K562 (cell line): ENCODE measurements at regions not wholly inside any gene's neighbourhood (a gene's known extent, or its start where the extent isn't known, plus 50 kb on each side); places are given as distances from the start of the nearest gene placed in this dataset.

Experiments
- ATAC-seq: fragments of 200-7000 bp; cut with Tn5 transposase; 3 replicates; pipeline ENCODE4 v1.9.1; 2020; ENCODE audit warnings: moderate library complexity
- BruUV-seq: library from RNA; stranded (reverse); fragments of 400-500 nt; replicated peaks from 2 replicates; lab custom pipeline; 2021; lab: Mats Ljungman, UMichigan
- CTCF ChIA-PET: fragments of 300-600 bp; formaldehyde crosslinking; extraction: SDS; loops from one replicate; lab custom pipeline; 2021; ENCODE audit warnings: low intra/inter-chr PET ratio; lab: Yijun Ruan, JAX
- POLR2A ChIA-PET: fragments of 300-600, 350-650 bp; sonication (Branson Sonifier 250); formaldehyde crosslinking; extraction: SDS; loops from one replicate; lab custom pipeline; 2021; ENCODE audit warnings: antibody characterized with exemption, inconsistent platforms; lab: Yijun Ruan, JAX
- DNase-seq, 4 experiments: peaks; one replicate each; pipeline versions ENCODE4 v3.0.0 to v3.0.0-alpha.2; 2011 to 2018; ENCODE audit warnings: low spot score in 3 of 4, mixed read lengths in 3 of 4; ENCODE audit errors: extremely low read depth in 1 of 4
- FAIRE-seq: peaks from 2 replicates; lab custom pipeline; 2011; peaks lifted over from hg19 to GRCh38; lab: Jason Lieb, UNC
- H2AFZ ChIP-seq: 2 replicates; pipeline ENCODE4 v1.6.0; 2011; ENCODE audit warnings: low read depth, low read length, control low read depth, inconsistent platforms
- H3K27ac ChIP-seq: fragments of 200-600 bp; 3 replicates; pipeline ENCODE4 v1.8.0; 2011; ENCODE audit warnings: low read depth, mild to moderate bottlenecking, control low read depth, inconsistent platforms, low read length, moderate library complexity, mixed read lengths; ENCODE audit errors: extremely low read depth
- H3K27me3 ChIP-seq, 2 experiments: fragments of 300-600 bp in 1 of 2; 2 replicates in 1 of 2; 3 replicates in 1 of 2; pipeline versions ENCODE4 v1.6.0 to v1.8.0; 2011; ENCODE audit warnings: inconsistent platforms in 2 of 2, low read length in 2 of 2, mild to moderate bottlenecking in 1 of 2, mixed read lengths in 1 of 2, moderate library complexity in 1 of 2; ENCODE audit not compliant: control insufficient read depth in 2 of 2, insufficient read depth in 2 of 2
- H3K36me3 ChIP-seq: fragments of 300-600 bp; 3 replicates; pipeline ENCODE4 v1.8.0; 2011; ENCODE audit warnings: mild to moderate bottlenecking, low read length, inconsistent platforms; ENCODE audit not compliant: control insufficient read depth, insufficient read depth
- H3K4me1 ChIP-seq, 2 experiments: fragments of 200-600 bp in 1 of 2; replicated peaks in 1 of 2; 2 replicates in 1 of 2; 3 replicates in 1 of 2; pipeline versions ENCODE4 v1.5.1 to v1.8.0; 2011; ENCODE audit warnings: inconsistent platforms in 2 of 2, low read length in 2 of 2, mild to moderate bottlenecking in 1 of 2, mixed read lengths in 1 of 2, moderate library complexity in 1 of 2; ENCODE audit not compliant: control insufficient read depth in 2 of 2, insufficient read depth in 2 of 2
- H3K4me2 ChIP-seq: 2 replicates; pipeline ENCODE4 v1.6.1; 2011; ENCODE audit warnings: low read length, control low read depth, inconsistent platforms, mixed read lengths; ENCODE audit not compliant: insufficient read depth
- H3K4me3 ChIP-seq: fragments of 200-600 bp; sonication (generic), shearing (Covaris generic); 2 replicates; pipeline ENCODE4 v1.5.1; 2016; ENCODE audit warnings: control low read depth, inconsistent platforms
- H3K79me2 ChIP-seq: fragments of 200-600 bp; 3 replicates; pipeline ENCODE4 v1.8.0; 2011; ENCODE audit warnings: low read length, inconsistent platforms; ENCODE audit not compliant: control insufficient read depth, insufficient read depth
- H3K9ac ChIP-seq, 2 experiments: 2 replicates each; pipeline versions ENCODE4 v1.6.0 to v1.6.1; 2011; ENCODE audit warnings: low read depth in 2 of 2, low read length in 2 of 2, control low read depth in 1 of 2, inconsistent platforms in 1 of 2, mild to moderate bottlenecking in 1 of 2, mixed read lengths in 1 of 2; ENCODE audit not compliant: insufficient read depth in 1 of 2
- H3K9me1 ChIP-seq: one replicate; pipeline ENCODE4 v1.6.0; 2011; ENCODE audit warnings: inconsistent platforms, mild to moderate bottlenecking, low read length, moderate library complexity; ENCODE audit not compliant: control insufficient read depth, insufficient read depth
- H3K9me3 ChIP-seq: replicated peaks from 2 replicates; pipeline ENCODE4 v1.5.1; 2011; ENCODE audit warnings: low read depth, low read length, inconsistent platforms; ENCODE audit not compliant: control insufficient read depth, insufficient read depth
- H4K20me1 ChIP-seq: replicated peaks from 2 replicates; pipeline ENCODE4 v1.6.1; 2011; ENCODE audit warnings: low read length, inconsistent platforms, mixed read lengths; ENCODE audit not compliant: control insufficient read depth, insufficient read depth
- JUNB ChIP-seq: fragments of 450-650 bp; formaldehyde crosslinking; conservative IDR thresholded peaks from 2 replicates; pipeline ENCODE4 v1.4.0; 2020; ENCODE audit warnings: mild to moderate bottlenecking
- MEF2D ChIP-seq: conservative IDR thresholded peaks from 2 replicates; pipeline ENCODE4 v1.6.1; 2016; ENCODE audit warnings: low read depth, missing genetic modification characterization, missing compliant biosample characterization
- MTA1 ChIP-seq: fragments of 450-650 bp; IDR thresholded peaks from 2 replicates; pipeline ENCODE4 v1.6.1; 2017; ENCODE audit warnings: borderline replicate concordance
- NEUROD1 ChIP-seq: fragments of 150-350 bp; IDR thresholded peaks from 2 replicates; pipeline ENCODE4 v1.6.1; 2014; ENCODE audit warnings: borderline replicate concordance, low read length, low read depth; ENCODE audit not compliant: partially characterized antibody
- PCBP1 ChIP-seq: fragments of 200-400 bp; formaldehyde crosslinking; IDR thresholded peaks from 2 replicates; pipeline ENCODE4 v1.6.1; 2018; ENCODE audit warnings: mild to moderate bottlenecking, low read depth, low read length; ENCODE audit not compliant: poor library complexity, severe bottlenecking
- PTTG1 ChIP-seq: fragments of 450-650 bp; IDR thresholded peaks from 2 replicates; pipeline ENCODE4 v1.6.1; 2016; ENCODE audit warnings: low read depth, mild to moderate bottlenecking, missing genetic modification characterization, missing compliant biosample characterization
- RBM22 ChIP-seq: fragments of 200-400 bp; formaldehyde crosslinking; IDR thresholded peaks from 2 replicates; pipeline ENCODE4 v1.6.1; 2018; ENCODE audit warnings: low read length, low read depth; ENCODE audit not compliant: poor library complexity, severe bottlenecking
- RFX1 ChIP-seq: fragments of 450-650 bp; IDR thresholded peaks from 2 replicates; pipeline ENCODE4 v1.6.1; 2016; ENCODE audit warnings: mild to moderate bottlenecking, moderate library complexity
- ZFPM2 ChIP-seq: fragments of 250-450 bp; sonication (Bioruptor Pico); IDR thresholded peaks from 2 replicates; pipeline ENCODE4 v1.5.1; 2022; ENCODE audit warnings: mild to moderate bottlenecking
- ZKSCAN1 ChIP-seq: fragments of 150-350 bp; IDR thresholded peaks from 2 replicates; pipeline ENCODE4 v1.6.1; 2016; ENCODE audit warnings: low read depth, low read length
- ZNF324 ChIP-seq: fragments of 250-450 bp; sonication (Bioruptor Pico); IDR thresholded peaks from 2 replicates; pipeline ENCODE4 v1.4.0; 2020; ENCODE audit warnings: mild to moderate bottlenecking
- ZNF589 ChIP-seq: fragments of 200-800 bp; sonication (Bioruptor generic); IDR thresholded peaks from 2 replicates; pipeline ENCODE4 v1.6.1; 2016; ENCODE audit warnings: low read depth, missing genetic modification characterization, missing compliant biosample characterization
- WGBS: fragments of 100-300 bp; shearing (Covaris generic); methylation state at CpG from one replicate; pipeline ENCODE4 v1.1.6; 2016; ENCODE audit warnings: low coverage, mixed read lengths; ENCODE audit not compliant: insufficient coverage; ENCODE audit errors: missing lambda C conversion rate; 5-methylcytosine and 5-hydroxymethylcytosine counted together
- in situ Hi-C: fragments of 300-500 bp; cut with MboI; formaldehyde crosslinking; loops from 4 replicates; pipeline ENCODE4 v1.15.0; 2018; ENCODE audit warnings: inconsistent platforms, mixed read lengths
- intact Hi-C: fragments of 100-400 bp; cut with micrococcal nuclease; formaldehyde crosslinking; loops from 2 replicates; pipeline ENCODE4 v1.14.2; 2022
- TF ChIP-seq, protein P1 (sequence below): sonication (generic); formaldehyde crosslinking; IDR thresholded peaks from 2 replicates; pipeline ENCODE4 v1.8.0; 2022; ENCODE audit warnings: mild to moderate bottlenecking, missing genetic modification reagents
- TF ChIP-seq, protein P2 (sequence below), 2 experiments: IDR thresholded peaks; 2 replicates each; pipeline ENCODE4 v1.6.1; 2012; ENCODE audit warnings: improper control_type of control experiment in 2 of 2, low read depth in 2 of 2, low read length in 2 of 2, borderline replicate concordance in 1 of 2
- TF ChIP-seq, protein P3 (sequence below): fragments of 250-450 bp; sonication (Bioruptor Pico); IDR thresholded peaks from 2 replicates; pipeline ENCODE4 v1.5.1; 2021; ENCODE audit warnings: mild to moderate bottlenecking

DNA sequence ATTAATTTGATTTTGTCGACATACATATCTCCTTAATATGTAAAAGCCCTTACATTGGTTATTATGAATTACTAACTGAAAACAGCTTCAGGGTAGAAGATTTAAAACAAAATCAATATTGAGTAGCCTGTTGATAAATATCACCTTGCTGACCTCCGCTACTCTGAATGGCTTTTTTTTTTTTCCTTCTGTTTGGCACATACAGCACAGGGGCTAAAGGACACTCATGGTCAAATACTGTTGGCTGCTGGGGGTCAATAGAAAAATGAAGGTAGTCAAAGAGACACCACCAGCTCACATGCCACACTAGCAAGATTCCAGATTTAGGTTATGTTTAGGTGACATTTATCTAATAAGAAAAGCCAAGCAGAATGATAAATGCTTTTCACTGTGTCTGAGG, 1642.4 kb upstream of the SLC39A10 start:
- CTCF ChIA-PET: no interaction called here
- no peak for TF ChIP-seq ZKSCAN1
- TF ChIP-seq MEF2D (tag): no peak
- TF ChIP-seq JUNB (CRISPR knock-in tag): no peak
- TF ChIP-seq, protein P1, sequence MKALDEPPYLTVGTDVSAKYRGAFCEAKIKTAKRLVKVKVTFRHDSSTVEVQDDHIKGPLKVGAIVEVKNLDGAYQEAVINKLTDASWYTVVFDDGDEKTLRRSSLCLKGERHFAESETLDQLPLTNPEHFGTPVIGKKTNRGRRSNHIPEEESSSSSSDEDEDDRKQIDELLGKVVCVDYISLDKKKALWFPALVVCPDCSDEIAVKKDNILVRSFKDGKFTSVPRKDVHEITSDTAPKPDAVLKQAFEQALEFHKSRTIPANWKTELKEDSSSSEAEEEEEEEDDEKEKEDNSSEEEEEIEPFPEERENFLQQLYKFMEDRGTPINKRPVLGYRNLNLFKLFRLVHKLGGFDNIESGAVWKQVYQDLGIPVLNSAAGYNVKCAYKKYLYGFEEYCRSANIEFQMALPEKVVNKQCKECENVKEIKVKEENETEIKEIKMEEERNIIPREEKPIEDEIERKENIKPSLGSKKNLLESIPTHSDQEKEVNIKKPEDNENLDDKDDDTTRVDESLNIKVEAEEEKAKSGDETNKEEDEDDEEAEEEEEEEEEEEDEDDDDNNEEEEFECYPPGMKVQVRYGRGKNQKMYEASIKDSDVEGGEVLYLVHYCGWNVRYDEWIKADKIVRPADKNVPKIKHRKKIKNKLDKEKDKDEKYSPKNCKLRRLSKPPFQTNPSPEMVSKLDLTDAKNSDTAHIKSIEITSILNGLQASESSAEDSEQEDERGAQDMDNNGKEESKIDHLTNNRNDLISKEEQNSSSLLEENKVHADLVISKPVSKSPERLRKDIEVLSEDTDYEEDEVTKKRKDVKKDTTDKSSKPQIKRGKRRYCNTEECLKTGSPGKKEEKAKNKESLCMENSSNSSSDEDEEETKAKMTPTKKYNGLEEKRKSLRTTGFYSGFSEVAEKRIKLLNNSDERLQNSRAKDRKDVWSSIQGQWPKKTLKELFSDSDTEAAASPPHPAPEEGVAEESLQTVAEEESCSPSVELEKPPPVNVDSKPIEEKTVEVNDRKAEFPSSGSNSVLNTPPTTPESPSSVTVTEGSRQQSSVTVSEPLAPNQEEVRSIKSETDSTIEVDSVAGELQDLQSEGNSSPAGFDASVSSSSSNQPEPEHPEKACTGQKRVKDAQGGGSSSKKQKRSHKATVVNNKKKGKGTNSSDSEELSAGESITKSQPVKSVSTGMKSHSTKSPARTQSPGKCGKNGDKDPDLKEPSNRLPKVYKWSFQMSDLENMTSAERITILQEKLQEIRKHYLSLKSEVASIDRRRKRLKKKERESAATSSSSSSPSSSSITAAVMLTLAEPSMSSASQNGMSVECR (CRISPR knock-in tag): no peak
- no peak for TF ChIP-seq RBM22
- TF ChIP-seq ZNF589 (CRISPR knock-in tag): no peak
- TF ChIP-seq PCBP1: no peak
- TF ChIP-seq, protein P2, sequence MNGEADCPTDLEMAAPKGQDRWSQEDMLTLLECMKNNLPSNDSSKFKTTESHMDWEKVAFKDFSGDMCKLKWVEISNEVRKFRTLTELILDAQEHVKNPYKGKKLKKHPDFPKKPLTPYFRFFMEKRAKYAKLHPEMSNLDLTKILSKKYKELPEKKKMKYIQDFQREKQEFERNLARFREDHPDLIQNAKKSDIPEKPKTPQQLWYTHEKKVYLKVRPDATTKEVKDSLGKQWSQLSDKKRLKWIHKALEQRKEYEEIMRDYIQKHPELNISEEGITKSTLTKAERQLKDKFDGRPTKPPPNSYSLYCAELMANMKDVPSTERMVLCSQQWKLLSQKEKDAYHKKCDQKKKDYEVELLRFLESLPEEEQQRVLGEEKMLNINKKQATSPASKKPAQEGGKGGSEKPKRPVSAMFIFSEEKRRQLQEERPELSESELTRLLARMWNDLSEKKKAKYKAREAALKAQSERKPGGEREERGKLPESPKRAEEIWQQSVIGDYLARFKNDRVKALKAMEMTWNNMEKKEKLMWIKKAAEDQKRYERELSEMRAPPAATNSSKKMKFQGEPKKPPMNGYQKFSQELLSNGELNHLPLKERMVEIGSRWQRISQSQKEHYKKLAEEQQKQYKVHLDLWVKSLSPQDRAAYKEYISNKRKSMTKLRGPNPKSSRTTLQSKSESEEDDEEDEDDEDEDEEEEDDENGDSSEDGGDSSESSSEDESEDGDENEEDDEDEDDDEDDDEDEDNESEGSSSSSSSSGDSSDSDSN (IDR thresholded peaks at IDR 0.05; ENCODE audit: borderline replicate concordance in 1 of 2, low read depth in 2 of 2, low read length in 2 of 2): no peak
- no peak for TF ChIP-seq MTA1
- no peak for TF ChIP-seq PTTG1 (tag)
- no peak for TF ChIP-seq NEUROD1
- no peak for TF ChIP-seq RFX1
- TF ChIP-seq ZNF324: no peak
- TF ChIP-seq, protein P3, sequence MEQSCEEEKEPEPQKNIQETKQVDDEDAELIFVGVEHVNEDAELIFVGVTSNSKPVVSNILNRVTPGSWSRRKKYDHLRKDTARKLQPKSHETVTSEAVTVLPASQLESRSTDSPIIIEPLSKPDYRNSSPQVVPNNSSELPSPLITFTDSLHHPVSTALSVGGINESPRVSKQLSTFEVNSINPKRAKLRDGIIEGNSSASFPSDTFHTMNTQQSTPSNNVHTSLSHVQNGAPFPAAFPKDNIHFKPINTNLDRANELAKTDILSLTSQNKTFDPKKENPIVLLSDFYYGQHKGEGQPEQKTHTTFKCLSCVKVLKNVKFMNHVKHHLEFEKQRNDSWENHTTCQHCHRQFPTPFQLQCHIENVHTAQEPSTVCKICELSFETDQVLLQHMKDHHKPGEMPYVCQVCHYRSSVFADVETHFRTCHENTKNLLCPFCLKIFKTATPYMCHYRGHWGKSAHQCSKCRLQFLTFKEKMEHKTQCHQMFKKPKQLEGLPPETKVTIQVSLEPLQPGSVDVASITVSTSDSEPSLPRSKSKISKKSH (CRISPR knock-in tag): no peak
- TF ChIP-seq ZFPM2 (CRISPR knock-in tag): no peak
- H2AFZ ChIP-seq: no peak overlapping the region
- POLR2A ChIA-PET: no interaction called here
- H3K9ac ChIP-seq: no peak overlapping the region
- H3K9me1 ChIP-seq: no peaks in the 10 kb centered on the region
- no peak overlapping the region for H3K4me3 ChIP-seq
- H4K20me1 ChIP-seq: no peaks in the 10 kb centered on the region
- DNase-seq: no peak
- no TSS peak for BruUV-seq
- no peak overlapping the region for H3K27ac ChIP-seq
- no peak for FAIRE-seq
- 0% methylated on average over 2 of the region's 2 CpGs for WGBS
- intact Hi-C loops (no loop called here), in situ Hi-C loops (no loop called here)
- H3K36me3 ChIP-seq: no peaks in the 10 kb centered on the region
- no peak for ATAC-seq
- no peak overlapping the region for H3K4me2 ChIP-seq
- H3K27me3 ChIP-seq: no peaks in the 10 kb centered on the region
- H3K9me3 ChIP-seq: no peaks in the 10 kb centered on the region
- no peaks in the 10 kb centered on the region for H3K4me1 ChIP-seq
- no peaks in the 10 kb centered on the region for H3K79me2 ChIP-seq
